ENCODE measurements at regions not wholly inside any gene's neighbourhood (a gene's known extent, or its start where the extent isn't known, plus 50 kb on each side); places are given as distances from the start of the nearest gene placed in this dataset.

GRCh38 chr20:11162026-11162775, 488.4 kb upstream of the JAG1 start:
- Histone ChIP-seq H2BK20ac (ENCODE audit: low read depth, low read length) (no peak overlapping the region), H3K14ac (replicated peaks; ENCODE audit: low read depth, low read length) (no peak overlapping the region), H3K9me1 (ENCODE audit: insufficient read depth, low read length) (no peaks in the 10 kb centered on the region), H4K5ac (ENCODE audit: low read depth, low read length) (no peak overlapping the region), H3K9me3 (ENCODE audit: control insufficient read depth, insufficient read depth, low read length) (no peaks in the 10 kb centered on the region), H3K27me3 (ENCODE audit: control insufficient read depth, insufficient read depth, low read length) (no peaks in the 10 kb centered on the region), H2AK9ac (replicated peaks; ENCODE audit: low read depth, low read length, poor library complexity) (no peak overlapping the region), H2AFZ (replicated peaks; ENCODE audit: low read length, poor library complexity) (no peak overlapping the region), H3K27ac (ENCODE audit: insufficient read depth, low read length) (no peak overlapping the region), H3K23ac (ENCODE audit: low read depth, low read length) (no peak overlapping the region), H4K91ac (ENCODE audit: insufficient read depth, low read depth, low read length) (no peak overlapping the region), H2AK5ac (ENCODE audit: low read depth, low read length) (no peak overlapping the region), H2BK120ac (ENCODE audit: low read depth, low read length) (no peak overlapping the region), H2BK5ac (ENCODE audit: low read depth, low read length, poor library complexity, severe bottlenecking) (no peak overlapping the region), H3K4me2 (ENCODE audit: low read depth, low read length) (no peak overlapping the region), H3K4ac (ENCODE audit: low read depth, low read length) (no peak overlapping the region), H3K4me1 (ENCODE audit: control insufficient read depth, insufficient read depth, low read length) (peaks cover 3% of the 10 kb centered on the region), H3K18ac (ENCODE audit: low read depth, low read length) (no peak overlapping the region), H3K79me1 (ENCODE audit: low read depth in 1 of 2, low read length in 2 of 2) (no peaks in the 10 kb centered on the region), H3K9ac (ENCODE audit: low read depth, low read length) (no peak overlapping the region), H2BK15ac (ENCODE audit: low read depth, low read length) (no peak overlapping the region), H4K8ac (ENCODE audit: low read depth in 2 of 2, low read length in 2 of 2) (no peak overlapping the region), H3K36me3 (ENCODE audit: control insufficient read depth, insufficient read depth, low read length) (no peaks in the 10 kb centered on the region), H3K4me3 (ENCODE audit: insufficient read depth, low read depth, low read length) (no peak overlapping the region), H3K56ac (ENCODE audit: extremely low read depth, insufficient read depth, low read length) (no peak overlapping the region), H4K20me1 (ENCODE audit: insufficient read depth, low read length) (no peaks in the 10 kb centered on the region)
- WGBS, 2 experiments (ENCODE audit: extremely low coverage in 2 of 2, insufficient read length in 1 of 2): no CpG with 5 or more reads among the region's 4 CpGs
- POLR2A ChIA-PET (ENCODE audit: unreplicated experiment): no interaction called here
- intact Hi-C loops (cut with micrococcal nuclease) (no loop called here), dilution Hi-C loops (cut with HindIII; ENCODE audit: low sequenced_read_pairs, unreplicated experiment) (no loop called here), in situ Hi-C loops (cut with MboI; ENCODE audit: low sequenced_read_pairs) (no loop called here)
- ATAC-seq (ENCODE audit: low read depth) (no peak), DNase-seq (no peak)
- no peak for TF ChIP-seq SMC3 (IDR thresholded peaks at IDR 0.05; ENCODE audit: low read depth, low read length)
- TF ChIP-seq, protein P1, sequence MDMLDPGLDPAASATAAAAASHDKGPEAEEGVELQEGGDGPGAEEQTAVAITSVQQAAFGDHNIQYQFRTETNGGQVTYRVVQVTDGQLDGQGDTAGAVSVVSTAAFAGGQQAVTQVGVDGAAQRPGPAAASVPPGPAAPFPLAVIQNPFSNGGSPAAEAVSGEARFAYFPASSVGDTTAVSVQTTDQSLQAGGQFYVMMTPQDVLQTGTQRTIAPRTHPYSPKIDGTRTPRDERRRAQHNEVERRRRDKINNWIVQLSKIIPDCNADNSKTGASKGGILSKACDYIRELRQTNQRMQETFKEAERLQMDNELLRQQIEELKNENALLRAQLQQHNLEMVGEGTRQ (IDR thresholded peaks at IDR 0.05; ENCODE audit: low read depth, low read length): no peak
- no peak for TF ChIP-seq CEBPB (IDR thresholded peaks at IDR 0.05; ENCODE audit: low read depth, low read length)
- BruUV-seq (replicated peaks): no TSS peak
- CTCF ChIA-PET: interaction anchor here (0.7 kb wide), 1 partner anchor 584 kb away, joined by 3 read pairs; no protein-coding TSS in a partner anchor
